T-helper 2 cell treated with Interferon-gamma antibody and Interleukin-4, amounts not matched to agents 100 ng/mL and 5 ng/mL, for 36 hours (primary cell): ENCODE measurements at regions not wholly inside any gene's neighbourhood (a gene's known extent, or its start where the extent isn't known, plus 50 kb on each side); places are given as distances from the start of the nearest gene placed in this dataset.

Source experiments
- intact Hi-C: fragments of 100-400 bp; cut with micrococcal nuclease; formaldehyde crosslinking; loops from one replicate; pipeline ENCODE4 v1.15.1; 2023

DNA sequence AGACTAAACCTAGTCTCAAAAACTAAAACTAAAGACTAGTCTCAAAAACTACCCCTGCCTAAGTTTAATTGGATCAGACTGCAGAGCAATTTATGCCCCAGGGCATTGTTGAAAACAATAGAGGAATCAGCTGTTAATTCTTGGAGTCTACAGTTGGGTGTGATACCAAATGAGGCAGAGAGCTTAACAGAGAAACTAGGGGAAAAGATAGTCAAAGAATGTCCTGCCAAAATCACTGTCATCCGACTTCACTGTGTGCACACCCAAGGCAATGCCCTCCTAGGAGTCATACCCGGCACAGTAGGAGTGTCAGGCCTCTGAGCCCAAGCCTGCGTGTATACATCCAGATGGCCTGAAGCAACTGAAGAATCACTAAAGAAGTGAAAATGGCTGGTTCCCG is 90.5 kb upstream of the TOMM7 start:
- intact Hi-C loops: no loop called here

- intact Hi-C loops: no loop called here
These were observed 89.2 kb upstream of the TOMM7 start for GRCh38 chr7:22911889-22912288.

DNA sequence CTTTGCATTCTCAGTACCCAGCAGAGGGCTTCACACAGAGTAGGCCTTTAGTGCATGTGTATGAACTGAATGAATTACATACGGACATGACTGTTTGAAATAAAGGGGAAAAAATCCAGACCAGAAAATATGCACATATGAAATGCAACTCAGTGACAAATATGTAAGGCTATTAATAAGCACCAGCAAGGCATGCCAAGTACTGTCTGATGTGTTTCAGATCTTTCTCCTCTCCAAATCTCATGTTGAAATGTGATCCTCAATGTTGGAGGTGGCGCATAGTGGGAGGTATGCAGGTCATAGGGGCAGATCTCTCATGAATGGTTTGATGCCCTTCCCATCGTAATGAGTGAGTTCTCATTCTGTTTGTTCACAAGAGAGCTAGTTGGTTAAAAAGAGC is 87.3 kb upstream of the TOMM7 start:
- intact Hi-C loops: no loop called here

- intact Hi-C loops: no loop called here
These were observed 85.2 kb upstream of the TOMM7 start for GRCh38 chr7:22907805-22908204.

GRCh38 chr7:22900784-22901183 is 78.1 kb upstream of the TOMM7 start:
- intact Hi-C loops: no loop called here

DNA sequence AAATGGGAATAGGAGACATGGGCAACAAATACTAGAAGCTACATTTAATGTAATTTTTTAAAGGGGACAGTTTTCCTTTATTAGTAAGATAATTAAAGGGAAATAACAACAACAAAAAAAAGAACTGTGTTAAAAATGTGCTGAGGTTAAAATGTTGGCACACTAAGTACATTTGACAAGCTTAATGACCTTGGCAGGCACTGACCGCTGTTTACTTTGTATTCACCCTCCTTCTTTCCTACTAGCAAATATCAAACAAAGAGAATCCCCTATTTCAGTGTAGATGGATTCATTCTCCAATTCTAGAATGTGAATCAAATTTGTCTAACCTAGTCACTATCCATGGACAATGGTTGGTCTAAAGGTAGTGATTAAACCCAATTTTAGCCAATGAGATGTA is 77.5 kb upstream of the TOMM7 start:
- intact Hi-C loops: no loop called here

DNA sequence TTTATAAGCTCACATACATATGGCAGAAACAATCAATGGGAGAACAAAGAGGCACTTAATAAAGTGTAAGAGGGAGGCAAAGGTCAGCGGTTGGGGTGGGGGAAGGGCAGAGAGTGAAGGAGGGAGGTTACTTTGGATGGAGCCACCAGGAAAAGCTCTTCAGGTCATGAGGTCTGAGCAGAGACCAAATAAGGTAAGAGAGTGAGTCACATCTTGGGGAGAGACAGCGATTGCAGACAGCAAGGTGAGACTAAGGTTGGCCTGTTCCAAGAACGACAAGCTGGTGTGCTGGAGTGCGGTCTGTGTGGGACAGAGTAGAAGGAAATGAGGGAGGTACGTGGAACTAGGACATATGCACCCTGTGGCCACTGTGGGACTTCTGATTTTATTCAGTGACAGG is 74.3 kb upstream of the TOMM7 start:
- intact Hi-C loops: no loop called here

- intact Hi-C loops: no loop called here
These were observed 73.1 kb upstream of the TOMM7 start for GRCh38 chr7:22895828-22896165.

DNA sequence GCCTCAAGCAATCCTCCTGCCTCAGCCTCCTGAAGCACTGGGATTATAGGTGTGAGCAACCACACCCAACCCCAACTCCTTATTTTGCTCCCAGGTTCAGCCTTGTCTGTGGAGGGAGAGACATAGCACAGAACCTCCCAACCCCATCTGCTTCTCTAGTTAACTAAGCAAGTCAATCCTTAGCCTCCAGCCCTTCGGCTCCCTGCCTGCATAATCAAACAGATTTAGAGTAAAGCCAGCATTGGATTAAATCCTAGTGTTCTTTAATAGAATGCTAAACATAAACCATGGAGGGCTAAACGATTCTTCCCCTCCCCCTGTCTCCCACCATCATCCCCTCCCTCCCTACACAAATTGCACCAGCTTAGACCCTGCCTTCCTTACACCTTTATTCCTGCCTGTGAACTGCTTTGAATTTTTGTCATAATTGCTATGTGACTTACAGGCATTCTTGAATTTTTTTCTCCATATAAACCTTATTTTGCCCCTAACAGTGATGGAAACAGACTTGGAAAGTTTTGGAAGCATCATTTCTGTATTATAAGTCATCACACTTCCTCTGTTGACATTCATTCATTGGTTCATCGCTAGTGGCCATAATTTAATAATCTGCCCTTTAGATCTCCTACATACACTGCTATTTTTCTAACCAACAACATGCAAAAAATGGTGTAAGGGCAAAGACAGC is 72.6 kb upstream of the TOMM7 start:
- intact Hi-C loops: no loop called here

- intact Hi-C loops: no loop called here
These were observed 71.9 kb upstream of the TOMM7 start for GRCh38 chr7:22894546-22894945.

DNA sequence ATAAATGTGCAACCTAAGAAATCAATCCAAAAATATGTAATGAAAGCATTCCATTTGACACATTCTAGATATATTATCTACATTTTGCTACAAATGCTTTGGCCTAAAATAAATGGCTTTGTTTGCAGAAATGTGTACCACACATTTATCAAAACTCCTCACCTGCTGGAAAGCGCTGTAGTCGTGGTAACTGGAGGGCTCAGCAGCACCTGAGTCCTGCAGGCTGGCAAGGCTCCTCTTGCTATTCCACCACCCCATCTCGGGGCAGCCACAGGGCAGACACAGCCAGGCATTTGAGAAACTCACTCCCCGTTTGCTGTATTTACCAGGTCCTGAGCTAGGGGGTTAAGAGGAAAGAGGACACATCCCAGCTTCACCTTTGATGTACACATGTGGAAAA is 68.1 kb upstream of the TOMM7 start:
- intact Hi-C loops: no loop called here

DNA sequence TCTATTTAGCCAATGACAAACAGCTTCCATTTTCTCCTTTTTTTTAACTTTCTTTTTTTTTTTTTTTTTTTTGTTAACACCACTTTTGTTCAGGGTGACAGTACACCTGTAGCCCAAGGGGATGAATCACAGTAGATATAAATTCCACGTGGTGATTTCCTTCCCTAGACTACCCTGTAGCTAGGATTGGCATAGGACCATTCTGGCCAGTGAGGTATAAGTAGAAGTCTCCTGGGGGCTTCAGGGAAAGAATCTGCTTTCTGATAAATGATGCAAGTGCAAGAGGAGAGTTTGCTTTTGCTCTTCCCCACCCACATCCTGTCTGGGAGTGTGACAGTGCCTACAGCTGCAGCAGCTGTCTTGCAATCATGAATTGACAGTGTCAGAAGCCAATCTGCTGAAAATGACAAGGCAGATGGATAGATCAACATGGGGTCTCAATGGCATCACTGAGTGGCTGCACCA is 63.2 kb upstream of the TOMM7 start:
- intact Hi-C loops: loop anchor here (1.0 to 10.0 kb wide), 5 partner anchors 32 to 324 kb away; partner anchors contain the start of genes HYCC1 and TOMM7

GRCh38 chr7:22884911-22885788 is 62.5 kb upstream of the TOMM7 start:
- intact Hi-C loops: loop anchor here (1.0 to 10.0 kb wide), 5 partner anchors 31 to 323 kb away; partner anchors contain the start of genes HYCC1 and TOMM7

DNA sequence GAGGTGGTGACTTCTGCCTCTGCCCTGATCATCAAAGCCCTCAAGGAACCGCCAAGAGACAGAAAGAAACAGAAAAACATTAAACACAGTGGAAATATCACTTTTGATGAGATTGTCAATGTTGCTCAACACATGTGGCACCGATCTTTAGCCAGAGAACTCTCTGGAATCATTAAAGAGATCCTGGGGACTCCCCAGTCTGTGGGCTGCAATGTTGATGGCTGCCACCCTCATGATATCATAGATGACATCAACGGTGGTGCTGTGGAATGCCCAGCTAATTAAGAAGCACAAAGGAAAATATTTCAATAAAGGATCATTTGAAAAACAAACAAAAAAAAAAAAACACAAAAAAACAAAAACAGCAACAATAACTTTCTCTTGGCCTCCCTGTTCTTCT is 59.5 kb upstream of the TOMM7 start:
- intact Hi-C loops: loop anchor here (10.0 kb wide), 1 partner anchor 187 kb away; no protein-coding TSS in a partner anchor

DNA sequence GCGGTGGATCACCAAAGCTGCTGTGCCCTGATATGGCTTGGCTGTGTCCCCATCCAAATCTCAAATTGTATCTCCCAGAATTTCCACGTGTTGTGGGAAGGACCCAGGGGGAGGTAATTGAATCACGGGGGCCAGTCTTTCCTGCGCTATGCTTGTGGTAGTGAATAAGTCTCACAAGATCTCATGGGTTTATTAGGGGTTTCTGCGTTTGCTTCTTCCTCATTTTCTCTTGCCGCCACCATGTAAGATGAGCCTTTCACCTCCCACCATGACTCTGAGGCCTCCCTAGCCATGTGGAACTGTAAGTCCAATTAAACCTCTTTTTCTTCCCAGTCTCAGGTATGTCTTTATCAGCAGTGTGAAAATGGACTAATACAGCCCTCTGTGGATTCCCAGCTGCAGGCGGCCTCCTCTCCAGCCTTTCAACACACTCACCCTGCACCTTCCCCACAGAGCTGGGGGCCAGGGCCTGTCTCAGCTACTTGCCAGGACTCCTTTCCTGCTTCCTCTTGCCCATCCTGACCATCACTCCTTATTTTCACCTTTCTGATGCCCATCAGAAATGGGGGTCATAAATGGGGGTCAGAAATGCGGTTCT is 57.2 kb upstream of the TOMM7 start:
- intact Hi-C loops: loop anchor here (10.0 kb wide), 1 partner anchor 185 kb away; no protein-coding TSS in a partner anchor

DNA sequence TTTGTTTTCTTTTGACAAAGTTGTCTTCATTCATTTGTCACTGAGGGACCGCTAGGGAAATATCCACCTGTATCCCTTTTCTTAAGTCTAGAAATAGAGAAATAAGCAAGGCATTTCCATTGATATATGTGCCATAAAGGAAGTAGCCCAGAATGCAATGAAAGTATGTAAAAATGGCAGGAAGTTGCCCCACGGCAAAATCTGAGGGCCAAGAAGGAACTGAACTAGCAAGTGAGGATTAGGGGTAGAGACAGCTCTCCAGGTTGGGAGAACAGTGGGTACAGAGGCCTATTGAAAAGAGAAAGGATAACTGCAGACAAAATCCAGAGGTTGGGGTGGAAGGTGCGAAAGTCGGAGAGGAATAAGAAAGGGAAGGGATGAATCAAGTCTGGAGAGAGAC is 56.6 kb upstream of the TOMM7 start:
- intact Hi-C loops: no loop called here

DNA sequence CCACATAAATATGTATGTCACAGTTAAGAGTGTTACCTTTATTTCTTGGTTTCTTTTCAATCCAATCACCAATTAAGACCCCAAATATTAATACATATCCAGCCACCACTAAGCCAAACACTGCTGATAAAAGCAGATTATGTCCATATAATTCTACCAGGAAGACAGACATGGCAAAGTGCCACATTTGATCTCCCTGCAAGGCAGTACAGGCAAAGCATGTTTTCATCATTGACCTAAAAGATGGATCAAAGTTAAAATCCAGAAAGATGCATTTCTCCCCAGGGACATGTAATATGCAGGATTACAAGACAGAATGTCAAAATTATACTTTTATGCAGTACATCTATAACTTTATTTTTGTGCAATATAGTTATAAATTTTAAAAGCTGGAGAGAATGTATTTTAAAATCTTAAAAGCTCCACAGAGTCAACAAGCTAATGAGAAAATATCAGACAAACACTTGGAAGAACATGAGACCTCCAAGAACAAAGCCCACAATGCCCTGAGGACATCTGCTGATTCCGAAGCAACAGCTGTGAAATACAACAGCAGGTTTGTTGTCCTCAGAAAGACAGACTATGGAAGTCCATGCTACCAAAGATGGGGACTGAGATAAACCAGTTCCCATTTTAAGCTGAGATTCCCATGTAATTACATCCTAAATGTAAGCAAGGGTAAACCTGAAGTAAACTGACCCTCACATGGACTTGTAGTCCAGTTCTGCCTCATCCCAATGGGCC is 54.5 kb upstream of the TOMM7 start:
- intact Hi-C loops: no loop called here

- intact Hi-C loops: no loop called here
These were observed 52.8 kb upstream of the TOMM7 start for GRCh38 chr7:22875470-22875869.

- intact Hi-C loops: no loop called here
These were observed 52.3 kb upstream of the TOMM7 start for GRCh38 chr7:22874904-22875303.
